ENCODE measurements at regions not wholly inside any gene's neighbourhood (a gene's known extent, or its start where the extent isn't known, plus 50 kb on each side); places are given as distances from the start of the nearest gene placed in this dataset.

GRCh38 chr11:115017529-115017928 is 339.2 kb downstream of the NXPE2 start:
- Mint-ChIP-seq H3K27ac (no peak overlapping the region), H3K4me3 (no peak overlapping the region), H3K36me3 (peaks cover 38% of the 10 kb centered on the region), H3K4me1 (no peaks in the 10 kb centered on the region), H3K27me3 (ENCODE audit: low read depth) (no peaks in the 10 kb centered on the region), H3K9me3 (peaks cover 71% of the 10 kb centered on the region)
- no peak for TF ChIP-seq TEAD1 (CRISPR knock-in tag; IDR thresholded peaks at IDR 0.05)
- no peak for TF ChIP-seq ZNF121 (CRISPR knock-in tag; IDR thresholded peaks at IDR 0.05)
- no peak for TF ChIP-seq HMGXB4 (CRISPR knock-in tag; IDR thresholded peaks at IDR 0.05)
- TF ChIP-seq SMAD4 (CRISPR knock-in tag; IDR thresholded peaks at IDR 0.05), result no peak
- TF ChIP-seq ZNF425 (CRISPR knock-in tag; conservative IDR thresholded peaks at IDR 0.05), result no peak
- no peak for TF ChIP-seq ATF3 (CRISPR knock-in tag; conservative IDR thresholded peaks at IDR 0.05)
- TF ChIP-seq GTF2I (CRISPR knock-in tag; conservative IDR thresholded peaks at IDR 0.05), result no peak
- TF ChIP-seq CDX4 (CRISPR knock-in tag; IDR thresholded peaks at IDR 0.05; ENCODE audit: borderline replicate concordance), result no peak
- no peak for TF ChIP-seq HMGA2 (CRISPR knock-in tag; IDR thresholded peaks at IDR 0.05)
- TF ChIP-seq AR (CRISPR knock-in tag; IDR thresholded peaks at IDR 0.05), result no peak
- TF ChIP-seq NFE2L1 (CRISPR knock-in tag; IDR thresholded peaks at IDR 0.05), result no peak
- TF ChIP-seq FOXK1 (CRISPR knock-in tag; IDR thresholded peaks at IDR 0.05), result no peak
- TF ChIP-seq TEAD4 (CRISPR knock-in tag; IDR thresholded peaks at IDR 0.05), result no peak
- CTCF ChIA-PET, result no interaction called here
- POLR2A ChIA-PET, result no interaction called here
- ATAC-seq, result no peak
- no peak for DNase-seq (ENCODE audit: low spot score)

GRCh38 chr11:115030166-115030565 is 351.8 kb downstream of the NXPE2 start:
- H3K27ac Mint-ChIP-seq, result no peak overlapping the region
- H3K4me1 Mint-ChIP-seq, result peaks cover 3% of the 10 kb centered on the region; the same call in 1 of the 2 replicates
- no peak overlapping the region for H3K4me3 Mint-ChIP-seq
- H3K9me3 Mint-ChIP-seq, result peaks cover 21% of the 10 kb centered on the region
- DNase-seq (ENCODE audit: low spot score), result no peak
- H3K27me3 Mint-ChIP-seq (ENCODE audit: low read depth), result no peaks in the 10 kb centered on the region; the same call in 1 of the 2 replicates
- ChIA-PET CTCF (no interaction called here), POLR2A (no interaction called here)
- no peak for ATAC-seq
- TF ChIP-seq NR1H2 (CRISPR knock-in tag; IDR thresholded peaks at IDR 0.05), result no peak
- no peak for TF ChIP-seq CREB1 (CRISPR knock-in tag; IDR thresholded peaks at IDR 0.05)
- TF ChIP-seq FOXJ3 (CRISPR knock-in tag; IDR thresholded peaks at IDR 0.05; ENCODE audit: borderline replicate concordance), result no peak
- no peak for TF ChIP-seq FOXP4 (CRISPR knock-in tag; IDR thresholded peaks at IDR 0.05)
- no peak for TF ChIP-seq USF1 (CRISPR knock-in tag; IDR thresholded peaks at IDR 0.05)
- TF ChIP-seq CREM (CRISPR knock-in tag; IDR thresholded peaks at IDR 0.05), result no peak
- no peak for TF ChIP-seq E2F1 (CRISPR knock-in tag; IDR thresholded peaks at IDR 0.05)
- no peak for TF ChIP-seq HMGXB4 (CRISPR knock-in tag; IDR thresholded peaks at IDR 0.05)
- no peak for TF ChIP-seq ZBTB43 (CRISPR knock-in tag; IDR thresholded peaks at IDR 0.05)
- peaks cover 2% of the 10 kb centered on the region; the same call in 1 of the 2 replicates for H3K36me3 Mint-ChIP-seq

Measured in WTC11 (cell line).